Ishikawa (cell line): ENCODE measurements at regions not wholly inside any gene's neighbourhood (a gene's known extent, or its start where the extent isn't known, plus 50 kb on each side); places are given as distances from the start of the nearest gene placed in this dataset.

Experiments
- MAX ChIP-seq: IDR thresholded peaks from 2 replicates; pipeline ENCODE4 v1.6.1; 2012
- RAD21 ChIP-seq: IDR thresholded peaks from 2 replicates; pipeline ENCODE4 v1.6.1; 2012; ENCODE audit warnings: low read depth
- TAF1 ChIP-seq: IDR thresholded peaks from 2 replicates; pipeline ENCODE4 v1.6.1; 2012; ENCODE audit warnings: low read depth, mild to moderate bottlenecking
- TCF12 ChIP-seq: IDR thresholded peaks from 2 replicates; pipeline ENCODE4 v1.6.1; 2012; ENCODE audit warnings: low read depth

GRCh38 chr5:119752921-119753886 is 123.8 kb downstream of the FAM170A start:
- TF ChIP-seq TCF12 (no peak), RAD21 (no peak), MAX (no peak), TAF1 (no peak)
